ENCODE measurements at regions not wholly inside any gene's neighbourhood (a gene's known extent, or its start where the extent isn't known, plus 50 kb on each side); places are given as distances from the start of the nearest gene placed in this dataset.
A peak's percentile ranks its signal among the peaks of the same experiment; 100 is the strongest.

DNA sequence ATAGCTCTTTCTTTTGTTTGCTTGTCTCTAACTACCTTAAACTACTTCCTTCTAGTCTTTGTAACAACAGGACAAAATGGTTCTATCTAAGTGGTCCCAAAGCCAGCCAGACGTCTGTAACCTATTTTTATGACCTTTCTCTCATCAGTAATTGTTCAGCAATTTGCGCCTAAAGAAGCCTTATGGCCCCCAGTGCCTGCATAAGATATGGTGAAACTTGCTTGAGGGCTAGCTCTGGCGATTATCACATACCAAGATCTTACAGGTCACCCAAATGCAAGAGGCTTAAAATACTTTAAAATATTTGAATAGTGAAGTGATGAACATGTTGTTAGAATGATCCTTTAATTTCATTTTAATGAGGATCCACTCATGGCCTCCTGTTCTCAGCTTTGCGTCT lies 369.4 kb downstream of the SOX2 start:
- Histone ChIP-seq H3K4me2 (ENCODE audit: insufficient read depth, low read length) (no peak overlapping the region), H3K4me3 (replicated peaks in 1 of 3; ENCODE audit: insufficient read depth in 1 of 3, low read depth in 1 of 3, low read length in 3 of 3) (no peak overlapping the region), H3K9ac (replicated peaks; ENCODE audit: extremely low read depth, insufficient read depth, low read length) (no peak overlapping the region), H4K20me1 (replicated peaks; ENCODE audit: control insufficient read depth, extremely low read depth, insufficient read depth, low read length) (no peaks in the 10 kb centered on the region), H3K4me1 (ENCODE audit: control insufficient read depth, extremely low read depth, insufficient read depth, low read length) (no peaks in the 10 kb centered on the region), H3K79me2 (ENCODE audit: control insufficient read depth, insufficient read depth, low read length) (no peaks in the 10 kb centered on the region), H2AFZ (ENCODE audit: low read depth, low read length) (no peak overlapping the region), H3K9me3 (replicated peaks; ENCODE audit: control insufficient read depth, insufficient read depth, low read length) (no peaks in the 10 kb centered on the region), H3K27ac (ENCODE audit: insufficient read depth, low read depth, low read length) (no peak overlapping the region), H3K27me3 (ENCODE audit: control insufficient read depth in 2 of 2, insufficient read depth in 2 of 2, low read length in 2 of 2) (no peaks in the 10 kb centered on the region), H3K9me1 (replicated peaks; ENCODE audit: control insufficient read depth, extremely low read depth, insufficient read depth, low read length) (no peaks in the 10 kb centered on the region), H3K36me3 (ENCODE audit: control insufficient read depth in 2 of 2, extremely low read depth in 1 of 2, insufficient read depth in 2 of 2, low read length in 2 of 2) (no peaks in the 10 kb centered on the region)
- dilution Hi-C loops (cut with MboI; ENCODE audit: extremely low pct_ligation_motif_present, low sequenced_read_pairs), result no loop called here
- CTCF ChIA-PET, result no interaction called here
- TF ChIP-seq EZH2 (IDR thresholded peaks at IDR 0.05; ENCODE audit: borderline replicate concordance, low read depth, low read length, severe bottlenecking) (no peak), JUN (IDR thresholded peaks at IDR 0.05; ENCODE audit: borderline replicate concordance, insufficient read depth, insufficient read length, low read depth) (no peak), CTCF (IDR thresholded peaks at IDR 0.05; ENCODE audit: extremely low read depth in 1 of 2, insufficient read depth in 1 of 2, low read depth in 1 of 2, low read length in 2 of 2) (no peak), POLR2AphosphoS5 (IDR thresholded peaks at IDR 0.05; ENCODE audit: insufficient read depth, low read depth, low read length) (no peak), MYC (IDR thresholded peaks at IDR 0.05; ENCODE audit: low read depth, low read length) (no peak), FOS (IDR thresholded peaks at IDR 0.05; ENCODE audit: borderline replicate concordance, insufficient read depth, low read length) (no peak), POLR2A (IDR thresholded peaks at IDR 0.05; ENCODE audit: low read depth, low read length) (no peak), MAX (IDR thresholded peaks at IDR 0.05; ENCODE audit: insufficient read depth, insufficient read length) (no peak), GATA2 (IDR thresholded peaks at IDR 0.05; ENCODE audit: insufficient read depth, insufficient read length, low read depth, low read length) (no peak)
- intact Hi-C loops (cut with micrococcal nuclease), result no loop called here
- FAIRE-seq, result peak; percentile 18
- no peak for DNase-seq (ENCODE audit: low read depth, low spot score)
- BruUV-seq (replicated peaks), result no TSS peak
- POLR2A ChIA-PET, result no interaction called here
